Activated CD8-positive, alpha-beta memory T cell treated with anti-CD3 and anti-CD28 coated beads for 24 hours (primary cell): ENCODE measurements at regions not wholly inside any gene's neighbourhood (a gene's known extent, or its start where the extent isn't known, plus 50 kb on each side); places are given as distances from the start of the nearest gene placed in this dataset.

Source experiments
- DNase-seq: peaks from one replicate; pipeline ENCODE4 v3.0.0-alpha.2; 2020

DNA sequence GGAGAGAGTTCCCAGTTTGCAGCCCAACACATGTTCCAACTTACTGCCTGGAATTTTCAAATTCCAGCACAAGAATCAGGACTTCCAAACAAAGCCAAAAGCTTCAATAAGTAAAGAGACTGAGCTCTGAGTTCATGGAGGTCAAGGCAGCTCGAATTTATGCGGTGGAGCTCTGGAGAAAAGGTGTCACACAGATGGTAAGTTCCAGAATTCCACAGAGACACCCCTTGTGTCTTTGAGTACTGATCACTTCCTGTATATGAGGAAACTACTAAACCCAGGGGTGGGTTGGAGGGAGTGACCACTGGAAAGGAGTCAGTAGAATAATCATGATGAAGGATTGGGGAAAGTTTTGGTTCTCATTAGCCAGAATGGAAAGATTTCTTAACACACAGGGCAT, 118.5 kb upstream of the GUCY1A1 start:
- no peak for DNase-seq

DNA sequence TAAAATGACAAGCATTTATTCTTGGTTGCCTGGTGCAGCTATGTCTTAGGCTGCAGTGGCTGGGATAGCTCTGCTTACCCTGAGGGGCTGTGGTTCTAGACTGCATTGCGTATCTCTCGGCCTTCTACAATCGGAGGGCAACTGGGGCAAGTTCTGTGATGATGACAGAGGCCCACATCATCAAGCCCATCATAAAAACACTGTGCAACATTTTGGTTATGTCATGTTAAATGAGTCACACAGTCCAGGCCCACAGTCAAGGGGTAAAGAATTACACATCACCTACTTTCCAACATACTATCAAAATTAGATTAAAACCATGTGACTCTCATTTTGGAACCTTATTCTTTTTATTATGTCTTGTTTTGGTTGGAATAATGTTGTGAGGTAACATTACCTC, 120.2 kb upstream of the GUCY1A1 start:
- DNase-seq = no peak

DNA sequence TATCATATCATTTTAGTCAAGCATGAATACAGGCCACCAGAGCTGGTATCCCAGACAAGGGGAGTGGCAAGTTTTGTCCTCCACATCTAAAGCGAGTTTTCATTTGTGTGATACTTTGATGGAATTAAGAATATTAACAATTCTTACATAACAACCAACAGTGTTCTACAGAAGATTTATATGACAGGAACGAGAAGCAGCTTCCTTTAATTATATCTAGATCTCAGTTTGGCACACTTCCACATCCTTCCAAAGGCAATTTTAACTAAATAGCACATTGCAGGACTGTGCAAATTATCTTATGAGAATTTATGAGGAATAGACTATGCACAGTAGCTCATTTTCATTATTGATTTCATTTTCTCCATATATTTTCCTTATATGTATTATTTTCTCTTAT, 121.2 kb upstream of the GUCY1A1 start:
- DNase-seq = no peak

DNA sequence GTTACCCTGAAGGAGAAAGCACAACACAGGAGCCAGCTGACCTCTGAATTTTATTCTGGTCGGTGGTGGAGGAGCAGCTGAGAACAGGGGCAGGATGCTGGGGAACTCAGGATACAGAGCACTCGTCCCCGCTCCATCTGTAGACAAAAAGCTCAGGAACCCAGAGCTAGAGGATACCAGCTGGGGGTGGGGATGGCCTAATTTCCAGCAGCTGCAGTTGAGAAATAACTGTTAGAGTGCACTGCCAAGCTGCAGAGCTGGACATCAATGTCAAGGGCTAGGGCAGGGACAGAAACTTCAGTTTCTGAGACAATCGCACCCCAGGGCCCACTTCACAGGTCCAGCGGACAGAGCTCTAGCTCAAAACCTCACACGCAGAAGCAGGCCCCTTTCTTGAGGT, 122.1 kb upstream of the GUCY1A1 start:
- DNase-seq = no peak

DNA sequence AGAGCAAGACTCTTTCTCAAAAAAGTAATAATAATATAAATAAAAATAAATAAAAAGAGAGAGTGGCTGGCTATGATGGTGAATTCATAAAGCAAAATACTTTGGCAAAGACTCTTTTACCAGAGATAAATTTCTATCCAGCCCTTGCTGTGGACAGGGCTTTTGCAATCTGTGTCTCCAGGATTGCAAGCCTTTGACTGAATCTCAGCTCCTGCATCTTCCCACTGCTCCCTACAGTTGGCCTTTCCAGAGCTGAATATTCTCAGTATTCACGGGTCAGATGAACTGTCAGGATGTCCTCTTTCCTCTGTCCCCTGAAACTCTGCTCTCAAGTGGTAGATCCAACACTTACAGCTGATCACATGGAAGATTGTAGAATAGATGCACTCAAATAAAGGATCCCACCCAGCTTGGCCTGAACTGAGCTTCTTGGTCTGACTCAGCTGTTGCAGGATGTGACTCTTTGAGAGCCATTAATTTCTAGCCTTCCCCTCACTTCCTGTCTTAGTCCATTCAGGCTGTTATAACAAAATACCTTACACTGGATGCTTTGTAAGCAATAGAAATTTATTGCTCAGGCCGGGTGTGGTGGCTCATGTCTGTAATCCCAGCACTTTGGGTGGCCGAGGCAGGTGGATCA, 123.4 kb upstream of the GUCY1A1 start:
- DNase-seq = no peak

DNA sequence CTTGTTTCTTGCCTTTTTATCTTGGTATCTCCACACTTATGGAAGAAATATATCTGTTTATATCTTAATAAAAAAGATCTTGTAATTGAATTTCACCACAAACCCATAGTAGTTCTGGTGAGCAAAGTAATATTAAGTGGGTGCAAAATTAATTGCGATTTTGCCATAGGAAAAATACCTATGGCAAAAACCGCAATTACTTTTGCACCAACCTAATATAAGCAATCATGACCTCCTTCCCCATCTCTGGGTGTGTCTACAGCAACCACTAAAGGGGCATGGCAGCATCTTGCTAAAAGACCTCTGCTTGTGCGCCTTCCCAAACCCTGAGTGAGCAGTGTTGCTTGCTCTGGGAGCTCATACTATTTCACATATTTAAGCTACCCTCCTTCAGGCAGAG, 124.2 kb upstream of the GUCY1A1 start:
- DNase-seq = no peak

DNA sequence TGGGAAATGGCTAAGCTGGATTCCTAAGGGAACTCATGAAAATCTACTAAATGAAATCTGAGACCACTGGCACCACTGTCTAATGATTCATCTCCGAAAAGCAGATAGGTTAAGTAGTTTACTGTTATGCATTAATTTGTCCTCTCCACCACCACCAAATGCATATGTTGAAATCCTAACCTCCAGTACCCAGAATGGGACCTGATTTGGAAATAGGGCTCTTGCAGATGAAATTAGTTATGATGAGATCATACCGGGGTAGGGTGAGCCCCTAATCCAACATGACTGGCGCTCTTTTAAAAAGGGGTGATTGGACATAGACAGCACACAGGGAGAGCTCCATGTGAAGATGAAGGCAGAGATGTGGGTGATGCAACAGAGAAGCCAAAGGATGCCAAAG, 124.9 kb upstream of the GUCY1A1 start:
- no peak for DNase-seq

DNA sequence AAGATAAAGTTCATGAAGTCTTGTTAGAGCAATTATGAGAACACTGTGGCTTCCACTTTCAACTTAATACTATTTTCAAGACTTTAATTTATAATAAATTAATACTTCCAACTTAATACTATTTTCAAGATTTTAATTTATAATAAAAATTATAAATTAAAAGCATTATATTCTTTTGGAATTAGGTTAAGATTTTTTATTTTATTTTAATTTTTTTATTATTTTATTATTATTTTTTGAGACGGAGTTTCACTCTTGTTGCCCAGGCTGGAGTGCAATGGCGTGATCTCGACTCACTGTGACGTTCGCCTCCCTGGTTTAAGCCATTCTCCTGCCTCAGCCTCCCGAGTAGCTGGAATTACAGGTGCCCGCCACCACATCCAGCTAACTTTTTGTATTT, 126.0 kb upstream of the GUCY1A1 start:
- DNase-seq = no peak

DNA sequence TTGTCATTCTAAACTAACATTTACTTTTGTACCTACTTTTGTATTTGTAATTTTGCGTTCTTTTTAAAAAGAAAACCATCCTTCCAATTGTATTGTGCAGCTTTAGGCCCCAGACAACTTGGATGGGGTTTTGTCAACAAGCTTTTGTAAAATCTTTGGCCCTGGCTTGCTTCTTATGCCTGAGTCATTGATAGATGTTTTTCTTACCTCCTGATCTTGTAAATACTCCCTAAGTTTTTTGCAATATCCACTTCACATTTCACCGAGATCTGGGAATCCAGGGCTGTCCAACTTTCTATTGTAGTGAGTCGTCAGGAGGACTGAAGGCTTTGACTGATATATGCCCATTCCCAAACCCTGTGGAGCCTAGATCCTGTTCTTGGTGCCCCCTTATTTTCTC, 126.9 kb upstream of the GUCY1A1 start:
- DNase-seq = no peak

DNA sequence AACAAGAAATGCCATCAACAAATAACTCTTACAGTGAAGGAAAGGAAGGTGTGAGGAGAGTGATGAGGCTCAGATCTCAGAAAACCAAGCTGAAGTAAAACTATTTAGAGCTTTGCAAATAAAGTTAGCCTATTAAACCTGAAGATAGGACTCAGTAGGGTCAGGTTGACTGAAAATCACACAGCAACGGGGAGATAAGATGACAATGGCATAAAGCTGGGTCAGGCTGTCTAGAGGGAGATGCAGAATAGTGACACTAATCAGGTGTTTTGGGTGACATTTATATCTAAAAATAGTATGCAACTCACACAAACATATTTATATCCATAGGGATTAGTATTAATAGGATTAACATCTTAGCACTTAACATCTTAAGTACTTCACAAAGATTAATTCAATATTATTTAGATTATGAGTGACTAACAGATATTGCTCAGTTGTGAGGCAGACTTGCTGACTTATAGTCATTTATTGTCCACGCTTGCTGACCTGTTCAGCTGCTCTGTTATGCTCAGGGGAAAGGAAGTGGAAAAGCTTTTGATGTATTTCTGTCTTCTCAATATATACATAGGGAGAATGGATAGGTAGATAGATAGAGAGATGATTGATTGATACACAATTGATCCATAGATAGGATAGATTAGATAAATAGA, 130.7 kb upstream of the GUCY1A1 start:
- no peak for DNase-seq

DNA sequence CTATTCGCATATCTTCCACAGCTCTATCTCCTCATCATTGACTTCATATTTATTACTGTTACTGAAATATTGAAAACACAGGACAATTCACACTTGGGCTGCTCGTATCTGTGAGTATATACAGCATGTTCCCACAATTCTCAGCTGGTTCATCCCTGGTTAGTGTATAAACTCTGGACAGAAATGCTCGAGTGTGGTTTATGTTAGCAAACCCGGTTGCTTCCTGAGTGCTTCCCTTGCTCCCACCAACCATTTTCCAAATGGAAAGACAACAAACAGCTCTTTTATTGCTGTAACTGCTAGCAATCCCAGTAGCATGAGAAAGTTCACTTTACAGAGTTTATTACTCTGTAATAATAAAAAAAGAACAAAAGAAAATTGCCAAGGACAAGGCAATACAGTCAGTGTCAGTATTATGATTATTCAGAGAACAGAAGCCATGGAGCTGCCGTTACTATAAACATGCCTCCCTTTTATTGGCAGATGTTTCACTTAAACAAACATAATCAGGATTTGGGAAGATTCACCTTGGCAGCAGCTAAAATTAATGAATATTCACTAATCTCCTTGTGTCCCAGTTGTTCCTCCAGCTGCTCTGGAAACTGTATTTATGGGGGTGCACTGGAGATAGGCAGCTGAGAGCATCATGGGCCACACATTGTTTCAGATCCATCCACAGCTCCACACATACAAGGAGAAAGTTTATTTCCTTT, 134.1 kb upstream of the GUCY1A1 start:
- no peak for DNase-seq

DNA sequence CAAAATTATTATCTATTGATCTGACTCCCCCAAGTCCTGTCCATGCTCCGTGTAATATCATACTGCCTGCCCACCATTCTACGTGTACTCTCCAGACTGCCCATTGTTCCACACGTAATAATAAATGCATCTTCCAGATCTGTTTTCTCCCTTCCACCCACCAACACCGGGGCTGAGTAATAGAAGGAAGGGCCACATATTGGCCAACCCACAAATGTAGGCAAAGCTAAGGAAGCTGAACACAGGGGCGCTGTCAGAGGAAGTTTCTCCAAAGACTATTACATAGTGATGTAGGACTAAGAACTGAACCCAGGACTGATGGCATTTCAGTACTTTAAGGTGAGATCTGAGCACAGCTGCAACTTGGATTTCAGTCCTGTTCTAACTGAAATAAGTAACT, 135.8 kb upstream of the GUCY1A1 start:
- no peak for DNase-seq

DNA sequence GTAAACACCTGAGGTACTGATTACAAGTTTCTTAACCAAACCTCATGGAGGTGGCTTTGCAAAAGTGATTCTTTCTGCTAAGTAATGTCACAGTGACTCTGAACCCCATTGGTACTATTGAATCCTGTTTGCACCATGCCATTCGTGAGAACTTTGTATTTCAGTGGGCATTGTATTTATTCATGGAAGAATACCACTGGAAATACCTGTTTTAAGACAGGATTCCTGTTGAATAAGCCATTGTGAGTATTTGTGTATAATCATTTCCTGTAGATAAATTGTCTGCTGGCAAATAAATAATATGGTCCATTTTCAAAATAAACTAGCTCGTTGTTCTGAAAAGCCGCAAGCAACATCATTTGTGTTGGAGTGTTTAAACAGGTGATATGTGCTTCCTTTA, 136.4 kb upstream of the GUCY1A1 start:
- DNase-seq = no peak

DNA sequence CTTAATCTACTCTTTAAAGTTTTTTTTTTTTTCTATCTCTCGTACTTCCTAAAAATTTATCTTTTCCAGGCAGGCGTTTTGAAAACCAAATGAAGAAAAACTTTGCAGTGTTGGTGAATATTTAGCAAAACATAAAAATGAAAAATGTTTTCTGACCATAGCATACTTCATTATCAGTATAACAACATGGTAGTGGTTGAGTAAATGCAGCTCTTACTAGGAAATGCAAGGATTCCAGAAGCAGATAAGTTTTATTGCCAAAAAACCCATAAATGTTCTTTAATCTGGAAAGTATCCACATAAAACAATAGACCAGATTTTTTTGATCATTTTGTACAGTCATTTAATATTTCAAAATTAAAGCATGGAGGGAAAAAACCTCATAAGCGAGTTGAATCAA, 136.9 kb upstream of the GUCY1A1 start:
- DNase-seq = no peak

DNA sequence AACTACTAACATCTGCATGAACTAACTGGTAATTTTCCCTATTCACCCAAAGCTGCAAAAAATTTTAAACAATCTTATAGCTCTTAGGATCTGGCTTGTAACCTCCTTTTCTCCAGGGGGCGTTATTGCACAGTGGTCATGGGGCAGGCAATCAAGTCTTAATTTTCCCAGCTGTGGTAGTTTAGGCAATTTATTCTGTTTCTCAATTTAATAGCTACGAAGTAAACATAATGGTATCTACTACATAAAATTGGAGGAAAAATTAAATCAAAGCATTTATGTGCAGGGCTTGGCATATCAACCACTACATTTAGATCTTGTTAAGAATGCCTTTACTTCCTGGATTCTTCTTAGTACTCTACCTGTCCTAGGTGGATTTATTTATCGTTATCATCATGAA, 137.4 kb upstream of the GUCY1A1 start:
- DNase-seq = no peak

DNA sequence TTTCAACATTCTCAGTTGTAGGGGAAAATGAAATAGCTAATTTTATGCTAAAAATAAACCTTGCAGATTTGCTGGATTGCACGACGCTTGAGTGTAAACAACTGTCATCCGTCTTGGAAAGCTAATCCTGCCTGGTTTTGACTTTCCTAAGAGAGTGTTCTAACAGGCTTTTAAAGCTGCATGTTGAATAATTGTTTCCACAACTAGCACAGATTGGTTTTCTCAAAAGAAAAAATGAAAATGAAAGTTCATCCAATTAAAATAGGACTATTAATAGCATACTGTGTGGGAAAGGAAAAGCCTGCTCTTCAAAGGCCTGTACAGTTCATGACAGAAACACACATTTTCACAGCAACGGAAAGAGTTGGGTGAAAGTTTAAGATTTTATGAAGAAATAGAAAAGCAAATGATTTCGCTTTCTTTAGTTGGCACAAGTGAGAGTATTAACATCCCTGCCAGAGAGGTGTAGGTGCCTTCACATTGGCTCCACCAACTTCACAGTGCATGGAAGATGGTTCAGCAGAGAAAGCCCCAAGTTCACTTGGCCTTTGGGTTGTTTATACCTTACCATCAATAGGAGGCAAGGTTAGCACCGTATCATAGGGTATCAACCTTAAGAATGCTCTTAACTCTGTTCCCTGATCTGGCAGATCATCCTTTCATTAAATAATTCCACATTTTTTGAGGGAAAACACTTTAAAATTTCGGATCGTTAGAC, 140.0 kb upstream of the GUCY1A1 start:
- no peak for DNase-seq

DNA sequence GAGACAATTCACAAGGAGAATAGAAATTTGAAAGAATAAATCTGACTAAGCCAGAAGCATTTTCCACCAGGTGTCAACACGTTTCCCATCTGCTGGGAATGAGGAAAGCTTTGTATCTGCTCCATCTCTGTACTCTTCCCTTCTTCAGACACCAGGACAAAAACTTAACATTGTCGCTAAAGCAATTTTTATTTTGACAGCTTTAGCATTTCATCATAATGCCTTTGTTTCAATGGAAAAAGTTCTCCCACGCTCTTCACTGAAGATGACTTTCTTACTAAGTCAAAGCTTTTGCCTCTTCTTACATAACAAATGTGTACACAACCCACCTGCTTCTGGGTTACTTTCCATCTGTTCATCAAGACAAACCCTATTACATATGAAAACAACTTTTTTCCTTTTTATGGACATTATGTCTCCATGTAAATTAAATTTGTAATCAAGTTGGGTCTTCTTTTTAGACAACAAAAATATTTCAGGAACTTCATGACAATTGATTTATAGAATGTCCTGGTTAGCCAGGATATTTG, 141.7 kb upstream of the GUCY1A1 start:
- no peak for DNase-seq

DNA sequence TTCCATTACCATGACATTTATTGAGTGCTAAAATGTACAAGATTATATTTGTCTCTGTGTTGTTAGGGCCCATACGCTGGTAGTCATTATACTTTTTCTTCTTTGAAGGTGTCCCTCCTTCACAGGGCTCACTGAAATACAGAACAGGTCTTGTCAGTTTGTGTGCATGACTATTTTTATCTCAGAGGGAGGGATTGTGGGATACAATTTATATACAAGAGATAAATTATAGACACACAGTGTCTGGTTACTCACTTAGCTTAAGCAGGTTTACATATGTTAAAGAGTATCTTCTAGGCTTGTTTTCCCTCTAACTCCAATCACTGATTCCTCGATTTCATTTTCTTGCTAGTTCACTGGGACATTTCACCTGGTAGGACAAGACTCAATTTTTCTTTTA, 143.3 kb upstream of the GUCY1A1 start:
- DNase-seq = no peak

DNA sequence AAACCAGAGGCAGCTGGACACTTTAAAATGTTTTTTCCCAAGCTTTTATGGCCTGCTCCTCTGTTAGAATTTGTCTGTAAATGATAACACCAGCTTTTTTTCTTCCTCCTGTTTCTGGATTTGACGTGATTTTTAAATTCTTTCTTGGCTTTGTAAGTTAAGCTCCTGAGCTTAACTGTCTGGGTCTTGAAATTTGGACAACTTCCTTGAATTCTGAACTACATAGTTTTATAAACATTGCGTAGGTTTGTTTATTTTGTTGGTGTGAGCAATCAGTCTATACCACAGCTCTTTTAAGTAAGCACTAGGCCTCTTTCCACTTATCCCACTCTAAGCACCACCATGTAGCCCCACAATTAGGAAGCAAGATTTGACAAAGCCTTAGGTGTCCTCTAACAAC, 144.4 kb upstream of the GUCY1A1 start:
- DNase-seq = no peak

DNA sequence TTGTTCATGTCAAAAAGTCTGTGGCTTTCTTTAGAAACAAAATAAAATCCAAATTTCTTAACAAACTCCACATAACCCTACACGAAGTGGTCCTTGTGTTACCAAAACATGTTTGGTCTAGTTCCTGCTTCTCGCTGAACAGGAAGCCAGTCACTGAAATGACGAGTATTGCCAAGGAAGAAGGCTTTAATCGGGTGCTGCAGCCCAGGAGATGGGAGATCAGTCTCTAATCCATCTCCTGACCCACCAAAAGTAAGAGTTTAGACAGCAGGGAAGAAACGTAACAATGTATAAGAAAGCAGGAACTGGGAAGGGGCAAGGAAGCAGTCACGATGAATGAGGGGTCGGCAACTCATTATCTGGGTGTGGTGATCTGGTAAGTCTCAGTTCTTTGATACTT, 144.6 kb upstream of the MAP9 start:
- DNase-seq = no peak

DNA sequence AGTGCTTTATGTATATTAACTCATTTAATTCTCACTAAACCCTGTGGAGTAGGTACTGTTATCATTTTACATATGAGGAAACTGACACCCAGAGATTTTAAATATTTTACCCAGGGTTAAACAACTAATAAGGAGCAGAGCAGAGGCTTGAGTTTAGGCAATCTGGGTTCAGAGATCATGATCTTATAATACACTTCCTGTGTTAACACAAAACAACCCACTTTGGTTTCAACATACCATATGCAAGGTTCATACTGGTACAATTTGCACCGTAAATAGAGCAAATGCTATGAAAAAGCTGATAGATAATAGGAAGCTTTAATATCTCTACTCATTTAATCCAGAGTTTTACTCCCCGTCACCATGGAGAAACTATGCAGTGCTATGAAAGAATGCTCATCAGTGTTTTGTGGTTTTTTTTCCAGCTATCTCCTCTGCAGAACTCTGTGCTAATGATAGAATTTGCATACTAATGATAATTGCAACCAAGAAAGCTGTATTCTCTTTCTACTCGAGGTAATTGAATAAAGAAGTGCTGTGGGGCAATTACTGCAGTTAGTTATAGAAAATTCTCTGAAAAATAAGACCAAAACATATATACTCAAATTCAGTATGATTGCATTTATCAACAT, 138.8 kb upstream of the MAP9 start:
- no peak for DNase-seq

DNA sequence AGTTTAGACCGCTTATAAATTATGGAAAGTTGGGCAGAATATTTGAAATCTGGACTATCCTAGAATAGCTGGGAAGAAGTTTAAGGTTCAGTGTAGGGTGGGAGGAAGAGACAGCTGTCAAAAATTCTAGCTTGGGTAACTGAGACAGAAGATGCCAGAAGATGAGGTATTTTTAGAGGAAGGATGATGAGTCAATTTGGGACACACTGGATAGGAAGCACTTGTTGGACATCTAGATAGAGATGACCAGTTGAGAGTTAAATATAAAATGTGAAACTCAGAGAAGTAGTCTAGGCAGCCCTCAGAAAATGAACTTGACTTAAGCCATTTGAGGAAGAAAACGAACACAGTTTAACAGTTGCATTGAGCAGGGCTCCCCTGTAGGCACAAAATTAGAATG, 137.9 kb upstream of the MAP9 start:
- DNase-seq = no peak

DNA sequence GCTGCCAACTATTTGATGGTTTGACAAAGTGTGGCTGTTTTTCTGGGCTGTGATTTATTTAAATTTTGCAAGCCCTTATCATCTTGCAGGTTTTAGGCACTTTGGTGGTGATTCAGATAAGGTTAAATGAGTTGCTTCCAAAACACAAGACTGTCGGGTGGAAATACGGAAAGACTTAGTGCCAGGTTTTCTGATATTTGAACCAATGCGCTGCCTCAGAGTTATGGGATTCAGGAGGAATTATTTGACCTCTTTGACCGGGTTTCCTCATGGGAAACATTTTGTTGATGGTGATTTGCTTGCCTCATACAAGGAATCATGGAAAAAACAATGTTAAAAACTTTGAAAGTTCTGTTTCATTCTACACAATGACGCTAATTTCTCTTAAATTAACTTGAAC, 136.1 kb upstream of the MAP9 start:
- no peak for DNase-seq
